COR-L47 (cell line): ENCODE measurements at regions not wholly inside any gene's neighbourhood (a gene's known extent, or its start where the extent isn't known, plus 50 kb on each side); places are given as distances from the start of the nearest gene placed in this dataset.

Experiments
- DNase-seq: peaks from one replicate; lab custom pipeline; 2025; lab: John Stamatoyannopoulos, UW

DNA sequence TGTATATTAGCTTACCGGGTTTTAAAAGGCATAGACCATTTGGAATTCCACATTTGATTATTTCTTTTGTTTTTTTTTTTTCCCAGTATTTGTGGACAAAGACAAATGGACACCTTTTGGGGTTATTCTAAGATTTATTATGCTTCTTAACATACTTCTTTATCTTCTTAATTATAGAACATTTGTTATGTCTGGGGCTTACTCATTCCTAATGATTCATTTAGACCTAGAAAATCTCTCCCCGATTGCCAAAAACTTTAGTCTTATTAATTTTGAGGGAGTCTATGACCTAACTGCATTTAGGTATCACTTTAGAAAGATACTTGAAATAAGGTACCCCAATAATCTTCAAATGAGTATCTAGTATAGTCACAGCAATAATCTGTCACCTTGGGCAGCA, 170.7 kb upstream of the PREP start:
- no peak for DNase-seq

DNA sequence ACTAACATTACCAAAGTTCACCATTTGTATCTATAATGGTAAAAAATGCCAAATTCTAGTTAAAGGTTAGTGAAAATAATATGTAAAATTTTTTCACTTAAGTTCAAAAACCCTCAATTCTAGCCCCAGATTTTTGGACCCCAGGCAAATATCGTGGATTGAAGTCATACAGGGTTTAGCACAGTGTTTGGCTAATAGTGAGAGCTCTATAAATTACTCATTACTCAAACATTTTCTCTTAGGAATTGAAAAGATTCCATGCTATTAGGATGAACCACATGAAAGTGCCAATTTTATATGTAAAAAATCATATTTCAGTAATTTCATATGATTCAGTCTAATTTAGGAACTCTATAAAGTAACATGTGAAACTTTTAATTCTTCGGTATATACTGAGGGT, 170.3 kb upstream of the PREP start:
- no peak for DNase-seq

DNA sequence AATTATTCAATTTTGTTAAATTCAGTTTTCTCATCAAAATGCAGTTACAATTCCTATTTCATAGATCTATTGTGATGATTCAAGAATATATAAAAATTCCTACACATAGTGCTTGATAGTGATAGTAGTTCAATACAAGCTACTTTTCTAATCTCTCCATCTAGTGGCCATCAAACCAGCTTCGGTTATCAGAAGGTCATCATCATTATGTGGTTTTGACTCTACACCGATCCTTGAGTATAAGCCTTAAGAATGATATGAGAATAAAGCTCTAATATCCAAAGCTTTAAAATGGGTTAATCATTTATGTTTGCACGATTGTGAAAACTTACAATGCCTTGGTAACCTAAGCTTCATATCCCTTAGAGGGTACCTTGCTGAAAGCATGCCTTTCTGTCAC, 167.5 kb upstream of the PREP start:
- DNase-seq: no peak

DNA sequence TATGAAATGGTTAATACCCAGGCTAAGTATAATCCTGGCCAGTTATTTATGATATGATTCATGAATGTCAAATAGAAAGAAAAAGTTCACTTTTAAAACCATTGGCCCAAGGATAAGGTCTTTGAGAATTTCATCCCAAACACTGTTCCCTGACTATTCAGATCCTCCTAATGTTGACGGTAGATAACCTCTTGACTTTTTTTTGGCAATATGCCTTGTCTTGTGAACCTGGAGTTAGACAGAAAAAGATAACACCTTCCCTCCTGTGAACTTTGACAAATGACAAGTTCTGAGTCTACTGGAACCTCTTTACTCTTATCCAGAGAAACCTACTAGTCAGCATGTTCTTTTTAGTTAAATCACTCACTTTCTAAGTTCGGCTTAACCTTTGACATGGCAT, 166.8 kb upstream of the PREP start:
- DNase-seq: no peak

DNA sequence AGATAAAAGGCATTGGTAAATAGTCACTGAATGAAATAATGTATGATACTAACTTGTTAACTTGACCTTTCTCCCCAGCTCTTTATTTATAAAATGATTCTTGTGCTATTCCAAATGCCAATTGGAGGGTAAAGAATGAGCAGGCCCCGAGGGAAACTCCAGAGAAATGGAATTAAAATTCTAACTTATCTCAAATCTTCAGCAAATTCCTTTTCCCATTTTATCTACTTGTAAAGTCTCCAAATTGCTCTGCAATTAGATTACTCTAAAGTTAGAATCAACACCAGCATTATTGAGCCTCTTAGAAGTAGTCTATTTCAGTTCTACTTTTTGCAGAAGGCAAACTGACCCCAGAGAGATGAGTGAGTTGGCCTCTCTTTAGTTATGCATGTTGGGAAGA, 165.9 kb upstream of the PREP start:
- DNase-seq: no peak

DNA sequence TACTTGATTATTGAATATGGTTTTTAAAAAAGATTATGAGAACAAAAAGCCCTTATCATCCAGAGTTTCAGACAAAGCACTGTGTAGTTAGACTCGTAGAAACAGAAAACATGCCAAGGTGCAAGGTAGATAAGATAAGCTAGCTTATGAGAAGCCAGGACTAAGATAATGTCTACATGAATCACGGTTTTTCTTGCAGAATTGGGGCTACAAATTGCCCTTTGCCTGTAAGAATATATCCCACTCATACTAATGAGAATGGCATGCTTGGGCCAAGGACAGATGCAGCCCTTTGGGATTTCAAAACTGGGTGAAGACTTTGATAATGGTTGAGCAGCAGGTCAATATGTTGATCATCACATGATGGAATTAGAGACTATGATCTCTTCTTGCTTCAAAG, 165.3 kb upstream of the PREP start:
- no peak for DNase-seq

DNA sequence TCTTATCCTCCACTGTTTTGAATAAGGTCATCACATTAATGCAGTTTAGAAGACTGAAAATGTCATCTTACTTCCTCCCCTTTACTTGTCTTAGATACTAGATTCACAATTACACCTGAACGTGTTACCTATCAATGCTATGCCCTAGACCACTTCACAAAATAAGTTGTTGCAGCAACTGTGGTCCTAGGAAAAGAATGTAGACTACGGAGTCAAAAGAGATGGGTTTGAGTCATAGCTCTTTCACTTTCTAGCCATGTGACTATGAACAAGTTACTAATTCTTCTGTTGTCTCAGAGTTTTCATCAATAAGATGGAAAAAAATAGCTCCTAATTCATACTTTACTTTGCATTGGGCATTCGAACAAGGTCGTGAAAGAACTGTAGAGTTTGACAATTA, 164.3 kb upstream of the PREP start:
- DNase-seq: no peak

DNA sequence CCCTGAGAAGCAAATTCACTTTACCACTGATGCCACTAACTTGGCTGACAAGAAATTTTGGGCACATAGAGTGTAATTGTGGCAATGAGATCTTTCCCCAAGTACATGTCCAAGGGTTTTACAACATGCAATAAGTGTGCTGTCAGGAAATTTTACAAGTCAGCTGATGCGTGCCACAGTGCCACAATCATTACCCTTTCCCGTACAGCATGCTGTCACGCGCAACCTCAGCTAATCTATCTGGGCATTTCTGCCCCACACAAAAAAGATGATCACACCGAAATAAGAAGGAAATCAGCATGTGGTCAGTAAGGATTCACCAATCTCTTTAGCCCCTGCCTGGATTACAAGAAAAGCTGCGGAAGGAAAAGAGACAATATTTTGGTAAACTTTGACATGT, 163.6 kb upstream of the PREP start:
- DNase-seq: no peak

DNA sequence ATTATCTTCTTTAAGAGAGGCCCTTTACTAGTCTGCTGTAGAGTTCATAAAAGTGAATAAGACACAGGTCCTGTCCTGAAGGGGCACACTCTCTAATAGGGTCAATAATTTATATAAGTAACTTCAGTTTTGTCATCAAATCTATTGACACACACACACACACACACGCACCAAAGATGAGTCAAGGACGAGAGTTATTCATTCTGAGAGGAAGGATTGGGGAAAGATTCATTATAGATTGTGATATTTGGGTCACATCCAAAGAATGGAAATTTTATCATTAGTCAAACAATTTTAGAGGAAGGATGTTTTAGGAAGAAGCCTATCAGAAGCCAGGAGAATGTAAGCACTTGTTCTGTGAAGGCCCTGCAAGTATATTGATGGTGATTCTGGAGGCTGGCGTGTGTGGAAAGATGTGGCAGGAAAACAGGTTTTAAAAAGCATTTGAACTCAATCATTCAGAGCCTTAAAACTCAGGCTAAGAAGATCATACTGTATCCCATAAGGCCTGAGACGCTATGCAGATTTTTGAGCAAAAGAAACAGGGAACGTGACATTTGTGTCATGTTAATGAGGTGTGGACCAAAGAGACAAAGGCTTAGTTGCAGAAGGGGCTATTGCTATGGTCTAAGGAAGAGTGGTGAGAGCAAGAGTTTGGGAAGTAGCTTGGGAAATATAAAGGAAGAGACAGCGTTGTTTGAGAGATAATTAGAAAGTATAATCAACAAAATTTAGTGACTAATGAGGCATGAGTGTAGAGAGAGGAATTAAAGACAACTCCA, 161.4 kb upstream of the PREP start:
- no peak for DNase-seq

DNA sequence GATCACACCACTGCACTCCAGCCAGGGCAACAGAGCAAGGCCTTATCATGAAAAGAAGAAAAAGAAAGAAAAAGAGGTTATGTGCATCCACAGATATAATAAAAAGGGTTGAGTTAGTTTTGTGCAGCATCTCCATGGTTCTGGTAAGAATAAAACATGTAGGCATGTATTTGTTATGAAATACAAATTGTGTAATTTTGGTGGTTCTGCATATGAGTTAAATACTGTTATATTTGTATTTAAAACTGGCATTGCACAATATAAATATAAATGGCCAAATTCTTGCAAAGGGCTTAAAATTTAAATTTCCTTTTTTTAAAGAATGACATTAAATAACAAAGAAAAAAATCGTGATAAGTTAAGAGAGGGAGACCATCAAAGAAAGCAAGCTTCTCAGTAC, 159.1 kb upstream of the PREP start:
- no peak for DNase-seq

DNA sequence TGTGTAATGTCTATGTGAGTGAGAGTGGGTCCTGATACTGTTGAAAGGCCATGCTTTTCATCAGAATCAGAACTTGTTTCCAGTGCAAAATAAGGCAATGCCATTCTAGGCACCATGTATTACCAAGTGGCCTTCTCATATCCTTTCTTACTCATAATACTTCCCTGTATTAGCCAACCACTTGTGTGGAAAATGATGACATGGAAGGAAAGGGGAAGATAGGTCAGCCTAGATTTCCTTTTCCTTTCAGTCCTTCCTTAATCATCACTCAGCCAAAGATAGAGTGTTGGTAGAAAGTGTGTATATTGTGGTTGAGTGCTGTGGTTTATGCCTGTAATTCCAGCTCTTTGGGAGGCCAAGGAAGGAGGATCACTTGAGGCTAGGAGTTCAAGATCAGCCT, 158.6 kb upstream of the PREP start:
- no peak for DNase-seq

DNA sequence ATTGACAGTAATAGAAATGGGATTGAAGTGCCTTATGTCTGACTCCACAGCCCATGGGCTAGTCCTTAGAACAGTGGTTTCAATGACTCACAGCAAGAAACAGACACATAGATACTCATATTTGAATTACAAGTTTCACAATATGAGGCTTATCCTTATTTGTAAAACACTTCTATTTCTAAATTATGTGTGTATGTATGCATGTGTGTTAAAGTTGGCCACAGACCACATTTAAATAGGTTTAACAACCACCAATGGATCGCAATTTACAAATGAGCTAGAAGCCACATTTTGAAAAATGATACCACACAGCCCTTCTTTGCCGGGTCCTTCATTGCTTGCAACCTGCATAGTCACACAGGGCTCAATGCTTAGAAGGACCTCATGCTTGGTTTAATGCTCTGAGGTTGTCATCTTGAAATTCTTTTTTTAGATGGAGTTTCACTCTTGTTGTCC, 157.8 kb upstream of the PREP start:
- DNase-seq: no peak

DNA sequence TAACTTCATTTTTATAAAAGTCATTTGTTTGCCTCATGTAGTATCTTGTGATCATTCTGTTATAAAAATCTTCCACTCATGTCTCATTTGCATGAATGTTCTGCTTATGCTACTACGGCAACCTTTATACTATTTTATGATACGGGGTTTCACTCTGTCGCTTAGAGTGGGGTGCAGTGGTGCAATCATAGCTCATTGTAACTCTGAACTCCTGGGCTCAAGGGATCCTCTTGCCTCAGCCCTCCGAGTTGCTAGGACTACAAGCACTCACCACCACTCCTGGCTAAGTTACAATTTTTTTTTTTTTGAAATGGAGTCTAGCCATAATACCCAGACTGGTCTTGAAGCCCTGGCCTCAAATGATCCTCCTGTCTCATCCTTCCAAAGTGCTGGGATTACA, 154.4 kb upstream of the PREP start:
- no peak for DNase-seq

DNA sequence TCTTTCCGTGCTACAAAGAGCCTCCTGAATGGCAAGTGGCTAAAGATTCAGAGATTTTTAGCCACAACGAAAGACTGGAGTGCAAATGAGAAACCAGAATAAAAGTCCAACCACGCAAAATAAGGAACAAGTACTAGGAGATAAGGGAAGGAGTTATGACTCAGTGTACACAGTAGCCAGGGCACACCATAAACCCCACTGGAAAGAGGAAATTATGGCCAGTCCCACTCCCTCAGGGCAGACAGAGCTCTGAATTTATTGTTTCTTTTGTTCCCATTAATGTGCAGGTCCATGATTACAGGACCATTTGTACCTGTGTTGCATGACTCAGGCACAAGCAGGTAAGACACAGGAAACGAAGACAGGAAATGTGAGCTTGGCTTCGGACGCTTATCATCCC, 150.3 kb upstream of the PREP start:
- no peak for DNase-seq

DNA sequence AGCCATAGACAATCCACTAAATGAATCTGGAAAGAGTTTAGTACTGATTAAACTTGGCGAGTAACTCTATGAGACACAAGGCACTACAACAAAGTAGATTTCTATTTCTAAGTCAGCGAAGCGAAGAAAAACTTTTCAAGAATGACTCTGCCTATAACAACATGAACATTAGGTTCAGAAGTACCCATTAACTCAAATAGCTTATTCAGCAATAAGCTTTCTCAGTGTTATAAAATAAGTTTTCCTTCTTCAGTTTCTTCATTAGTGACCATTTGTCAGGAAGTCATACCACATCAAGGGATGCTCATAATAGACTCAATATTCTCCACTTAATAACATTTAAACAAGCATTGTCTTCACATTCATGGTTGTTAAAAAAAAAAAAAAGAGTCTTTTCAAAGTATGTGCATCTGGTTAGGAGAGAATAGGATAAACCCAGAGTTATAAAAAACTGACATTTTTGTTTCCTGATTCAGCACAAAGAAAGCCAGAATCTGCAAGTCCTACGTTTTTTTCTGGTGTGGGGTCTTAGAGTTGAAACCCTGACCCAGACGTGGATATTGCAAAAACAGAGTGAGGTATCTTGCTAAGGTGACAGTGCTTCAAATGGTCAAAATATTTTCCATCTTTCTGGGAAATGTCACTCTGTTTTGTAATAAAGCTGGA, 148.2 kb upstream of the PREP start:
- no peak for DNase-seq

DNA sequence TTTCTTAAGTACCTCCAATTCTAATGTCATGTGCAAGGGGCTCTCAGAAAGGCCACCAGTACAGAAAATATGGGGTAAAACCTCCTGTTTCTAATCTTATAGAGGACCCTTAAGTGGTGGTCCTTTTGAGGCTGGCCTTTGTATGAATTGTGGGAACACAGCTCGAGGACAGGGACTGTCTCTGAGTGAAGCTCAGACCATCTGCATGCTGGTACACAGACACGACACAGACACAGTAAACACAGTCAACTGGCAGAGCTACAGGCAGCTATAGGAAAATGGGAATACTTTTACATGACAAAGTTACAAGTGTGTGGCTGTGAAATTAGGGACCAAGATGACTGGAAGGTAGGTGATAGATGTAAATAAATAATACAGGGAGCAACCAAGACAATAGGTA, 143.9 kb upstream of the PREP start:
- DNase-seq: no peak

DNA sequence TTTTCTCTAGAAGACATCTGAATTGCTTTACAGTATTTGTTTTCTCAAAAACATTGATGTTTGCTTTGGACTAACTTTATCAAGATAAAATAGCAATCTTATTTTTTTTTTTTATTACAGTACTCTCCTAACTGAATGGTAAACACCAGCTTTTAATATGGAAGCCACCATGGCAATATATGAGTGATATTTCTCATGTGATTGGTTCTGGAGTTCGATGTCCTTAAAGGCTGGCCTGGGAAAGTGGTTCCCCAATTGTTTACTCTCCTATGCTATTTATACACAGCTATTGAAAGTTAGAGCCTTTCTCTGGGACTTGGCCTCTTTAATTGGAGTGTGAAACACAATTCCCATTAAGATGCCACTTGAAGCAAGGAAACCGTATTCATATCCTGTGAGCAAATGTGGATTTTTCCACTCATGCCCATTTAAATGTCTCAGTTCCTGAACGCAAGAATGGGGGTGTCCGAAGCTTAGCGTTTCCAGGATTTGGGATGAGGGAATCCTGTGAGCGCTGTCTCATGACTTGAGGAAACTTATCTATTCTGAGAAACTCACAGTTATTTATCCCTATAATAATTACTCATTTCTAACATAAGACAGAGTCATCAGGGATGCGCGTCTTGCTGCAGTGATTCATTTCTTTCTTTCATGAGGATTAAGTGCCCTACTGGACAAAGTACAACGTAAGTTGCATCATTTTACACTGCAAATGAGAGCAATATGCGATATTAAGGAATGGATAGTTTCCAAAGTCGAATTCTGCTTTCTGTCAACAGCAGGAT, 143.3 kb upstream of the PREP start:
- DNase-seq: no peak

DNA sequence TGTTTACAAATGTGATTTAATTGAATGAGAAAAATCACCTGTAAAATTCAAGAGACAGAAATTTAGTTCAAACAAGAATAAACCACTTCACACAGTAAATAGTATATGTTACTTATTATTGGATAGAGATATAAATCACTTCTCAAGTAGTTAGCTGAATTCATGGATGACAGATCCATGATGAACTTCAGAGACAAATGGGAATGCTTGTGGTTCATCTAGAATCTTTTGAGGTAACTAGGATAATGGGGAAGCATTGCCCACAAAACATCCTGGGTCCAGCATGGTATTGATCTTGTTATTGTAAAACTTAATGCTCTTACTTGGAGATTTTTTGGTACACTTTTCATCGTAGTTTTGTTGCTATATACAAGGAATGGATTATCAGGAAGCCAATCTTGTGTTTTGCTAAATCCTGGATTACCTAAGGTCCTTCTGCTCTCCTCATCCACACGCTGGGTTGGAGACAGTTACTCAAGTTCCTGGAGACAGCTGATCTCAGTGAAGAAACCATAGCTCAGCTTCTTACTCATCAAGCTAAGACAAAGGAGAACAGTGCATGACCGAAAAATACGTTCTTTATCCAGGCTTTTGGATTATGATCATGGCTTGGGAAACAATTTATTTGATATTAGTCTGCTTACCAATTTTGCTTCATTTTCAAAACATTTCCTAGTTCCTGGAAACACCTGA, 142.5 kb upstream of the PREP start:
- DNase-seq: no peak

DNA sequence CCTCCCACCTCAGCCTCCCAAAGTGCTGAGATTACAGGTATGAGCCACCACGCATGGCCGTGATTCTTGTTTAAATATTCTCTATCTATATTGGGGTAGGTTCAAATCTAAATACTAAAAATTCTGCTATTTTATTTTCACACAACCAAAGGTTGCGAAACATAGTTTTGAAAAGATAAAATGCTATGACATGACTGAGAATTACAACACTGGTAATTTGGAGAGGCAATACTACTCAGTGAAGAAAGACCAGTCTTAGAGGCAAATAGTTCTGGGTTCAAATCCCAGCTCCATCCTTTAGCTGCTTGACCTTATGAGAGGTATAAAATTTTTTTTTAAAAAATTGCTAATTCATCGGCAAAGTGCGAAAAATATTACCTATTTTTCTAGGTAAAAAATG, 137.0 kb upstream of the PREP start:
- no peak for DNase-seq

DNA sequence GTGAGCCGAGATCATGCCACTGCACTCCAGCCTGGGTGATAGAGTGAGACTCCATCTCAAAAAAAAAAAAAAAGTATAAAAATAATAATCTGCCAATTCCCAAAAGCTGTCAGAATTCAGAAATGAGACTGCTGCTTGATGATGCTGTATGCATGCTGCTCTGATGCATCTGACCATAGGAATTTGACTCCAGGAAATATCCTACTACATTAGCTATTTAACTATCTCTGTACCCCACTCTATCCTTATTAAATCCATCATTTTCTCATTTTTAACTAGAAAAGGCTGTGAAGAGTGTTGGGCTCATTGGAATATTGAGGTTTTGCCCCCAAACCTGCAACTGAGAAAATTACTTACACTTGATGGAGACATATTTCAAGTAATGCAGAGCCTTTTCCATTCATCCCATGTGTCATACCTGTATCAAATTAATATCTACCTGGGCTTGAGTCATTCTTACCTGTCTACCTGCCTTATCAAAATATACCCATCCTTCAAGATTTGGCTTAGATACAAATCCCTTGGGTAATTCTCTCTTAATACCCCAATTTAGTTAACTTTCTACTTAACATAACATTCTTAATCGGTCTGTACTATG, 135.2 kb upstream of the PREP start:
- no peak for DNase-seq

DNA sequence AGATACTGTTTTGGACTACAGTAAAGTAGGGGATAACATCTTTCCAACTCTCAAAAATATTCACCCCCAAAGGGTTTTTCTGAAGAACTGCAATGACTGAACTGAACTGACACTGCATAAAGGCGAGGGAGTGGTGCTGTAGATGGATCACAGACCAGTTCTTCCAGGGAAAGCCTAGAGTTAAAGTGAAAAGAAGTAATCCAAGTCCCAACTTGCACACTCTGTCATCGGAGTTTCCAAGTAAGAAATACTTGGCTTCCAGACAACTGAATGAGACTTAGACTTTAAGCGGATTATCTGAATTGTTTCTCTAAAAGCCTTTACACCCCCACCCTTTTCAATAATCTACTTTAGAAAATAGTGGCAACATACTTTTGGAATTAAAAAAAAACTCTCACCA, 134.1 kb upstream of the PREP start:
- no peak for DNase-seq

DNA sequence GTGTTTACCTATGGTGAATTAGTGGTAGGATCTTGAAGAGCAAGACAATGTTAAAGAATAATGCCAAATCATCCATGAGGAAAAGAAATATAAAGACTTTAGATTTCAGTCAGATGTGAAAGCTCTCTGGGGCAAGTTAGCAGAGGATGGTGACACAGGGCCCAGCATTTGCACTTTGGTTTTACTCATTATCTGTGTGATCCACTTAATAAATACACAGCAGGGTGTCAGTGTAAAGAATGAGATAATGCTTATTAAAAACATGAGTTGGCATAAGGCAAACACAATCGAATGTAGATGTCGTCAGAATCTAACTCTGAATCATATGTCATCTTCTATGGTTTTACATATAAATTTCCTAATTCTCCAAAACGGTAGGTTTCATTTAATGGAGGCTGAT, 130.4 kb upstream of the PREP start:
- DNase-seq: no peak
